DND-41 (cell line): ENCODE measurements at regions not wholly inside any gene's neighbourhood (a gene's known extent, or its start where the extent isn't known, plus 50 kb on each side); places are given as distances from the start of the nearest gene placed in this dataset.

Experiments
- EZH2 ChIP-seq: IDR thresholded peaks from 3 replicates; pipeline ENCODE4 v1.6.1; 2012; ENCODE audit warnings: borderline replicate concordance, low read depth, mild to moderate bottlenecking, moderate library complexity, low read length, inconsistent platforms; ENCODE audit not compliant: severe bottlenecking
- TF ChIP-seq, protein P1 (sequence below): IDR thresholded peaks from 2 replicates; pipeline ENCODE4 v1.5.1; 2012; ENCODE audit warnings: borderline replicate concordance, low read length, moderate library complexity, mild to moderate bottlenecking; ENCODE audit not compliant: poor library complexity, severe bottlenecking; ENCODE audit errors: extremely low read depth

DNA sequence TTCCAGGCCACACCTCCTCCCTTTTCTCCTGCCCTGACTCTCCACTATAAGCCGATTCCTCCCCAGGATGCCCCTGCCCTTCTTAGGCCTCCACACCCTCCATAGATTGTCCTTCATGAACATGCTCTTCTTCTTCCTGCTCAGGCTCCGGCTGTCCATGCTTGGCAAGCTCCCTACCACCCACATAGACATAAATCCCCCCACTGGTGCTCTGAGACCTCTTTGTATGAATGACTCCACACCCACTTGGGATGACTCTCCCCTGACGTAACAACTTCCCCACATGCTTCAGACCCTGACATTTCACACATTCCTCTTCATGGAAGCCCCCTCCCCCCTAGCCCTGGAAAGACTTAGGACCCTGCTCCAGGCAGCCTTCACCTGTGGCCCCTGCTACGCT, 542.5 kb upstream of the LARGE1 start:
- TF ChIP-seq, protein P1, sequence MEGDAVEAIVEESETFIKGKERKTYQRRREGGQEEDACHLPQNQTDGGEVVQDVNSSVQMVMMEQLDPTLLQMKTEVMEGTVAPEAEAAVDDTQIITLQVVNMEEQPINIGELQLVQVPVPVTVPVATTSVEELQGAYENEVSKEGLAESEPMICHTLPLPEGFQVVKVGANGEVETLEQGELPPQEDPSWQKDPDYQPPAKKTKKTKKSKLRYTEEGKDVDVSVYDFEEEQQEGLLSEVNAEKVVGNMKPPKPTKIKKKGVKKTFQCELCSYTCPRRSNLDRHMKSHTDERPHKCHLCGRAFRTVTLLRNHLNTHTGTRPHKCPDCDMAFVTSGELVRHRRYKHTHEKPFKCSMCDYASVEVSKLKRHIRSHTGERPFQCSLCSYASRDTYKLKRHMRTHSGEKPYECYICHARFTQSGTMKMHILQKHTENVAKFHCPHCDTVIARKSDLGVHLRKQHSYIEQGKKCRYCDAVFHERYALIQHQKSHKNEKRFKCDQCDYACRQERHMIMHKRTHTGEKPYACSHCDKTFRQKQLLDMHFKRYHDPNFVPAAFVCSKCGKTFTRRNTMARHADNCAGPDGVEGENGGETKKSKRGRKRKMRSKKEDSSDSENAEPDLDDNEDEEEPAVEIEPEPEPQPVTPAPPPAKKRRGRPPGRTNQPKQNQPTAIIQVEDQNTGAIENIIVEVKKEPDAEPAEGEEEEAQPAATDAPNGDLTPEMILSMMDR: no peak
- no peak for TF ChIP-seq EZH2
